ENCODE measurements at regions not wholly inside any gene's neighbourhood (a gene's known extent, or its start where the extent isn't known, plus 50 kb on each side); places are given as distances from the start of the nearest gene placed in this dataset.
A peak's percentile ranks its signal among the peaks of the same experiment; 100 is the strongest.
"Not testable (repeated sequence)": the region's sequence is repeated elsewhere in the genome, so short reads cannot be mapped to it uniquely, and the experiment has no call there.

DNA sequence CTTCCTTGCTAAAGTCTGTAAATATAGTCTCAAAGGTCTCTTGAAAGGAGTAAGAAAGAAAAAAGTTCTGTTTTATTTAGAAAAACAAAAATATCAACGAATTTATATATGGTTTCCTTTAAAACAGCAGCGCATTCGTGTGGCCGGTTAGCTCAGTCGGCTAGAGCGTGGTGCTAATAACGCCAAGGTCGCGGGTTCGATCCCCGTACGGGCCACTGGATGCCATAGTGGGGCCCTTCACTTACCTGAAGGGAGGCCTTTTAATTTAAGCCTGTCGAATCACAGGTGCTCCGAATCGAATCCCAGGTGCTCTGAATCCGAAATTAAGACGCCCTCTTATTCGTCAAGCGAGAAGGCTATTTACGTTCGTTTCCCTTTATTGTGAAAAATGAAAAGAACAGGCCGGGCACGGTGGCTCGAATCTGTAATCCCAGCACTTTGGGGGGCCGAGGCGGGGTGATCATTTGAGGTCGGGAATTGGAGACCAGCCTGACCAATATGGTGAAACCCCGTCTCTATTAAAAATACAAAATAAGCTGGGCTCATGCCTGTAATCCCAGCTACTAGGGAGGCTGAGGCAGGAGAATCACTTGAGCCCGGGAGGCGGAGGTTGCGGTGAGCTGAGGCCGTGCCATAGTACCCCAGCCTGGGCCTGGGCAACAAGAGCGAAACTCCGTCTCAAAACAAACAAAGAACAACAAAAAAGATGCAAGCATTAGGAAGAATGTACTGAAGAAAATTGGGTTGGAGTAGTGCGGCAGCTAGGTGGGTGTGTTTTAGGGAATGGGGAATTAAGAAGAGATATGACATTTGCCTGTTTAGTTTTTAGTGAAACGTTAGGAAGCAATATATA lies 195.8 kb upstream of the ZNF184 start:
- peak; percentile 79 for DNase-seq

DNA sequence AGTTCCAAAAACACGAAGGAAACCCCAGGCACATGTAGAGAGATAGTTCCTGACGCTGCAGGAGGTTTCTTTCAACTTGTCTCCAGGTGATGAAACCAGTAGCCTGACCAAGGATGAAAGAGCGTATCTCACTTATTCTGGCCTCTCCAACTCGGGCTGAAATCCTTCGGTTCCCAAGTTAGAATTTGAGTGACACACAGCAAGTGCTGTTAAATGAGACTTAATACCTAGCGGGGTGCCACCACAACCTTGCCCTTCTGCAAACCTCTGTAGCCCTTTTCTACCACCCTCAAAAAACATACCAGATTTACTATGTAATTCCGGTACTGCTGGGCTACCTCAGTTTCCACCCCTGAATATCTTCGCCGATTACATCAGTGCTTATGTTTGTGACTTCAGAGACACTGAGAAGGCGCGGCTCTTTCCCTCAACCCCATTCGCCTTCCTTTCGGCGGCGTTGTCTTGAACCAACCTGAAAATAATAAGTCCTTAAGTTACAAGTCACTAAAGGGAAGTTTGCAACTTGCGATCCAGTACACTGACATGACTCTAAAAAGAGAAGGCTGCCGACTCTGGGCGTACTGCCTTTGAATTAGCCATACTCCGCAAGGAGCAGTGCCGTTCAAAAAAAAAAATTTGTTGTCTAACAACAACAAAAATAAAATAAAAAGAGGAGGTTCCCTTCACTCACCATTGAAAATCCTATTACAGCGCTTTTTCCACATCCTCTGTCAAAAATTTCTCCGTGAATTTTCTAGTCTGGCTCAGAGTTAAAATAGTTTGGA lies 194.9 kb upstream of the ZNF184 start:
- no peak for DNase-seq

DNA sequence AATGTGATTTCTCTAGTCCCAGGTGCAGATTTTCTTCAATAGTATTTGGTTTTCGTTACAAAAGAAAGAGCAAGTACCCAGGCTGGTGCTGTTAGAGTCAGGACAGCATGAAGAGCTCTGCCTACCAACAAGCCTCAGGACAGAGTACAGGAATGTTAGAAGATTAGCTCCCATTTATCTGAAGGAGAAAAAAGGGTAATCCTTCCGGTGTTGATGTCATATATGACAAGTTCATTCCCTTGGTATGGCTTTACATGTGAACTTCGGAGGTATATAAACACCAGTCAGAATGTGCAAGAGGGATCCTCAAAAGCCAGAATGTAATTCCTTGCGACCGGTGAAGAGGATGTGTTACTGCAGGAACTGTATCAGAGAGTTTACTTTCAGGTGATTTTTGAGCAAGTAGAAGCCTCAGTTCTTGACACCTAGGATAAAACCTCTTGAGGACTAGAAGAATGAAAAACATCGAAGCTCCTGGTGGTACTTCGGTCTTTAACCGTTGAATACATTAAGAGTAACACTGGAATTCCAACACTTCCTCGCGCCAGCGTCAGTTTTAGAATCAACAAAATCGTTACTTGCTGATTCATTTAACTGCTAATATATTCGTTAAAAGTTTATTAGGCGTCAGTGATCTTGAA lies 194.2 kb upstream of the ZNF184 start:
- no peak for DNase-seq

DNA sequence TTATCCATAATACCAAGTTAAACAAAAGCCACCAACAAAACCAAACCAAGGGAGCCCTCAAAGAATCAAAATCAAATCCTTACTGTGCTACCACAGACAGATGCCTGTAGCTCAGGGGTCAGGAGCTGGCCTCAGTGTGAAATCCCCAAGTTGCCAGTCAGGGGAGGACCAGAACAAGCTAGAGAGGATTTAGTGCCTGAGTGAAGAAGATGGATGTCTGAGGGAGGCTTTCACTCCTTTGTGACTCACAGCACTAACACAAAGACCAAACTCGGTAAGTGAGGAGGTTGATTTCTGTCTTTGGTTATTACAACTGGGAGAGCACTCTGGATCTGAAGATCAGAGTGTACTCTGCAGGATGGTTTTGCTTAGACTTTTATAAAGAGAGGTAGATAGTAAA lies 189.9 kb upstream of the ZNF184 start:
- DNase-seq = no peak

DNA sequence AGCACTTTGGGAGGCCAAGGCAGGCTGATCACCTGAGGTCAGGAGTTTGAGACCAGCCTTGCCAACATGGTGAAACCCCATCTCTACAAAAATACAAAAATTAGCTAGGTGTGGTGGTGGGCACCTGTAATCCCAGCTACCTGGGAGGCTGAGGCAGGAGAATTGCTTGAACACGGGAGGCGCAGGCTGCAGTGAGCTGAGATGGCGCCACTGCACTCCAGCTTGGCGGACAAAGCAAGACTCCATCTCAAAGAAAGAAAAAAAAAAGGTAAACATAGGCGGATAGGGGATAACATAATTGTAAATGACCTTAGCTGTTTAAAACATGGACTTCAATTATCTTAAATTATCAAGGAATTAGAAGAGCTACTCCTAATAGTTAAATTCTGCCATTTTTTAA lies 189.3 kb upstream of the ZNF184 start:
- DNase-seq = not testable (repeated sequence)

DNA sequence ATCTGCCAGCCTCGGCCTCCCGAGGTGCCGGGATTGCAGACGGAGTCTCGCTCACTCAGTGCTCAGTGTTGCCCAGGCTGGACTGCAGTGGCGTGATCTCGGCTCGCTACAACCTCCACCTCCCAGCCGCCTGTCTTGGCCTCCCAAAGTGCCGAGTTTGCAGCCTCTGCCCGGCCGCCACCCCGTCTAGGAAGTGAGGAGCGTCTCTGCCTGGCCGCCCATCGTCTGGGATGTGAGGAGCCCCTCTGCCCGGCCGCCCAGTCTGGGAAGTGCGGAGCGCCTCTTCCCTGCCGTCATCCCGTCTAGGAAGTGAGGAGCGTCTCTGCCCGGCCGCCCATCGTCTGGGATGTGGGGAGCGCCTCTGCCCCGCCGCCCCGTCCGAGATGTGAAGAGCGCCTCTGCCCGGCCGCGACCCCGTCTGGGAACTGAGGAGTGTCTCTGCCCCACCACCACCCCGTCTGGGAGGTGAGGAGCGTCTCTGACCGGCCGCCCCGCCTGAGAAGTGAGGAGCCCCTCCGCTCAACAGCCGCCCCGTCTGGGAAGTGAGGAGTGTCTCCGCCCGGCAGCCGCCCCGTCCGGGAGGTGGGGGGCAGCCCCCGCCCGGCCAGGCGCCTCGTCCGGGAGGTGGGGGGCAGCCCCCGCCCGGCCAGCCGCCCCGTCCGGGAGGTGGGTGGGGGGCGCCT lies 180.4 kb upstream of the ZNF184 start:
- DNase-seq = not testable (repeated sequence)

DNA sequence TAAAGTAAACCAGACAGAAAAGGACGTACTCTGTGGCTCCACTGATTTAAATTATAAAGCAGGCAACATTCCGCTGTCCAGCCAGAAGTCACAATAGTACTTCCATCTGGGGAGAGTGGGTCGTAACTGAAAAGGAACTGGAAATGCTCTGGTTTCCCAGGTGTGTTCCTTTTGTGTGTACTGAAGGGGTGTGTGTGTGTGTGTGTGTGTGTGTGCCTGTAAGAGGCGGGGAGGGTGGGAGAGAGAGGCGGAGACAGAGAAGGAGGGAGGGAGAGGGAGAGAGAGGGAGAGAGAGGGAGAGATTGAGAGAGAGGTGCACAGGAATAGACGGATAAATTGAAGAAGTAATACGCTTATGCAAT lies 178.4 kb upstream of the ZNF184 start:
- DNase-seq = no peak

DNA sequence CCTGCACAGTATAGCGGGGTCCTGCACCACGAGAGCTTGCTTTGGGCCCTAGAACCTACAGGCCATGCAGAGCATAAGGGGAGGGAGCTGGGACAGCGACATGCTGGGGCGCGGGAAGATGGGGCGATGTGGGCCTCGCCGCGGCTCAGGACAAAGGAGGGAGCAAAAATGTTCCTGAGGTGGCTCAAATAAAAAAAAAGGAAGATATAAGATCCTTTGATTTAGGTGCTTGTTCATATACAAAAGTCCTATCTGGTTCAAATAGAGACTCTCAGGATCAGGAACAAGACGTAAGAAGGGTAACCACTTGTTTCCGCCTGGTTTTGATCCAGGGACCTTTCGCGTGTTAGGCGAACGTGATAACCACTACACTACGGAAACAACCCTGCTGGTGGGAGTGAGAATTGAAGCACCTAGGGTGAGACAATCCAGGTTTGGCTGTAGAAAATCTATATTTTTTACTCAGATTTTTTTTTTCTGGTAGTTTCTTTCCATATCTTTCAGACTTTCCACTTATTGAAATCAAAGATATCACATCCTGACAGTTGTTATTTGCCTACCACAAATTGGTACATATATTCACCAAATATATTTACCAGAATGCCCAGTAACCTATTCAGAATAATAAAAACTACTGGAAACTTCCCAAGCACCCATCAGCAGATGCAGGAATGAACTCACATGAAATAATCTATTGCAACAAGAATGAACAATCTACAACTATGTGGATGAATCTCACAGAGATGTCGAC lies 177.9 kb upstream of the ZNF184 start:
- DNase-seq = peak; percentile 73

DNA sequence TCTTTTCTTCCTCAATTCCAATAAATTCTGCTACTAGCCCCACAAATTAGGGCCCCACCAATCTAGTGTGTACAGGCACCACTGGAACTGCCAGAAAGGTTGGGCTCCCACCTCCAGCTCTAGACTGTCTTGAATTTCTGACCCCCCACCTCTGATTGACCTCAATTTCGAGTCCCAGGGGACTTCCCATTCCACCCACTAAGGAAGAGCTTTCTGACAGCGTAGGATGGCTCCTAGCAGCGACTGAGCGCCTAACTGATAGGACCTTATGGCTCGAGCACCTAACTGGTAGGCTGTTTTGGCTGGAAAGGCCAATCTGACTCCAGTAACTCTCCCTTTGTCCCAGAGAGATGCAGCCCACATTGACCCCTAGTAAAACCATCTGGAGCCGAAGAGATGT lies 171.6 kb upstream of the ZNF184 start:
- DNase-seq = no peak

DNA sequence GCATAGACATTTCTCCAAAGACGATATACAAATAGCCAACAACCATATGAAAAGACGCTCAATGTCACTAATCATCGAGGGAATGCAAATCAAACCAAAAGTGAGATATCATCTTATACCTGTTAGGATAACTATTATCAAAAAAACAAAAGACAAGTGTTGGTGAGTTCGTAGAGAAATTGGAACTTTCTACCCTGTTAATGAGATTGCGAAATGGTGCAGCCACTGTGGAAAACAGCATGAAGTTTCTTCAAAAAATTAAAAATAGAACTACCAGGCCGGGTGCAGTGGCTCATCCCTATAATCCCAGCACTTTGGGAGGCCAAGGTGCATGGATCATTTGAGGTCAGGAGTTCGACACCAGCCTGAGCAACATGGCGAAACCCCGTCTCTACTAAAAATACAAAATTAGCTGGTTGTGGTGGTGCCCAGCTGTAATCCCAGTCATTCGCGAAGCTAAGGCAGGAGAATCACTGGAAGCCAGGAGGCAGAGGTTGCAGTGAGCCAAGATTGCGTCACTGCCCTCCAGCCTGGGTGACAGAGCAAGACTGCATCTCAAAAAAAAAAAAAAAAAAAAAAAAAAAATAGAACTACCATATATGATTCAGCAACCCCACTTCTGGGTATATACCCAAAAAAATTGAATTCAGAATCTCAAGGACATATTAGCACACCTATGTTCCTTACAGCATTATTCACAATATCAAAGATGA lies 170.0 kb upstream of the ZNF184 start:
- DNase-seq = no peak

DNA sequence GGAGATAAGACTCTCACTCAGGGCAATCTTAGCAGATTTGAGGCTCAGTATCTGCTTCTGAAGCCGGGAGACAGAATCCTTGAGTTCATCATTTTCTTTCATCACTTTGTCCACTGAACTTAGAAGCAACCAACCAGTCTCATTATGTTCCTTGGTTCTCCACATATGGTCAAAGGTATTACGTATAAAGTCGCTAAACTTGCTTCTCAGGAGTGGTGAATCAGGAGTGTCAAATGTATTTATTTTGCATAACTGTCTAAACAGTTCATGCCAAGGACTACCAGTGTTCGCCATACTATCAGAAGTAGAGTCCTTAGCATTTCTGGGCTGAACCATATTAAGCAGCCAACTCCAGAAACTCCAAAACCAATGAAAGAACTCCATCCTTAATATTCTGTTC lies 163.0 kb upstream of the ZNF184 start:
- not testable (repeated sequence) for DNase-seq

DNA sequence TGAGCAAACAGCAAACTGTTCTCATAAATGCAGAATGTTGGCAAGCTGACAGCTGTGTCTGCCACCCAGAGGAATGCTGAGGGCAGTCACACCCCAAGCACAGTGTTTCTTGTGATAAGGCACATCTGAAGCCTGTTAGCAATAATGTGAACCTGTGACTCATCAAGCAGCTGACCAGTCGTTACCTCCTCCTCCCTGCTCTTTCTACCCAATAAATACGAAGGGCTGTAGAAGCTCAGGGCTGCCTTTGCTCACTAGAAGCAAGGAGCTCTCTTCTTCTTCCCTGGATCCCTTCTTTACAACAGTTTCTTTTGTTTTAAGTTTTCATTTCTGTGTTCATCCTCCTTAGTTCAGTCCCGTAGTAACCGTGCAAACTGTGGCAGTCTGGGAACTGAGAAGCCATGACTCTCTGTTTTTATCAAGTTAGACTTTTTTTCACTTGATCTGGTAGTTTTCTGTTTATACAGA lies 160.3 kb upstream of the ZNF184 start:
- not testable (repeated sequence) for DNase-seq

DNA sequence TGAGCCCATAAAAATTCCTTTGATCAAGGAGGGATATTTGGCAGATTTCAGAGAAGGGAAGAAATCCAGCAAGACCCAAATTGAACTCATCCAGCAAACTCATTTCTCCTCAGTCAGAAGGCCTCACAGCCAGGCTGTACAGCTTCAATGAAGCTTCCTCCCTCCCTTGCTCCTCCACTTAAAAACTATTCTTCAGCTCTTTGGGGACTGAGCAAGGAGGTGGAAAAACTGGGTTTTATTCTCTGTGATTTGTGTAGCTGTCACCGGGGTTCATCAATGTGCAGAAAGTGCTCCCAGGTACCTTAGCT lies 158.7 kb upstream of the ZNF184 start:
- DNase-seq = no peak

DNA sequence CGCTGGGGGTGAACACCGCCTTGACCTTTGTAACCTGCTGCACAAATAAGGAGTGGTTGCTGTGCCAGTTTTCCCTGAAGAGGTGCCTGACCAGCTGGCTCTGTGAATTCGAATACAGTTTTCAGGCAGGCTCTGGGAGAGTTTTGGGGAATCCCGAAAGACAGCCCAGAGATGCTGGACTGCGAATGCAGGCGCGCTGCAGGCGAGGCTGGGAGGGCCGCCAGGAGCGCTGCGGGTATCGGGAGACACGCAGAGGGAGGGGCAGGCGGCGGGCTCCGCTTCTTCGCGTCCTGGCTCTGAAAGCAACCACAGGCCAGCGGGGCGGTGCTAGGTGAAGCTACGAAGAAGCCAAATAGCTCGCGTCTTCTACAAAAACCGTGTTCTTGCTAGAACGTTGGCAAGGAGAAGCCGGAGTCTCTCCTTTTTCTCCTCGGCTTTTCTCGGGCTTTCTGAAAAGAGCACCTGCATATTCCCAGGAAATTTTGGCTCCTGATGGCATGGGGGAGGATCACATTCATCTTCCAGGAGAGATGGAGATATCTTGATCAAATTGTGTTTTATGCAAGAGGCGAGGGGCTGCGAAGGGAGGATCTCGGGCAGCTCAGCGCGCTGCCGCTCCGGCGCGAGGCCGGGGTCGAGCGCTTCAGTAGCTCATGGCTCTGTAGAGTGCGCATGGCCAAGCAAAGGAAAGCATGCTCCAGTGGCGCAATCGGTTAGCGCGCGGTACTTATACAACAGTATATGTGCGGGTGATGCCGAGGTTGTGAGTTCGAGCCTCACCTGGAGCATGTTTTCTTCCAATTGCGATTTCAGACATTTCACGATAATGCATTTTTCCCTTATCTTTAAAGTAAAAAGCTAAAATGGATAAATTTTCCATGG lies 158.1 kb upstream of the ZNF184 start:
- DNase-seq = peak; percentile 78

DNA sequence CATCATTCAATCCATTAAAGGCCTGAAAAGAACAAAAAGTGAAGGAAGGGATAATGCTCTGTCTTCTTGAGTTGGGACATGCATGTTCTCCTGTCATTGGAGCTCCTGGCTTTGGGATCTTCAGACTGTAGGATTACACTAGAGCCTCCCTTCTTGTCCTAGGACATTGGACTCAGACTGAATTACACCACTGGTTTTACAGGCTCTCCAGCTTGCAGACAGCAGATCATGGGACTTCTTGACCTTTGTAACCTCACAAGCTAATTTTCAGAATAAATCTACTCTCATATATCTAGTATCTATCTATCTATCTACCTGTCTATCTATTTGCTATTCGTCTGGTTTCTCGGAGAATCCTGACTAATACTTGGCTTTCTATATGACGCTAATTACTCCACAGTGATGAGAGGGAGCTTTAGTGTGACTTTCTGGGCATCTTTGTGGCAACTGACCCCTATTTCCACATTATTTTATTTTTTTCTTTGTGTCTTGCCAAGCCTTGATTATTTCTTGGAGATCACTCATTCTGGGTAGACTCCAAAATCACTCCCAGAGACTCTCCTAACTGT lies 151.9 kb upstream of the ZNF184 start:
- DNase-seq = no peak

DNA sequence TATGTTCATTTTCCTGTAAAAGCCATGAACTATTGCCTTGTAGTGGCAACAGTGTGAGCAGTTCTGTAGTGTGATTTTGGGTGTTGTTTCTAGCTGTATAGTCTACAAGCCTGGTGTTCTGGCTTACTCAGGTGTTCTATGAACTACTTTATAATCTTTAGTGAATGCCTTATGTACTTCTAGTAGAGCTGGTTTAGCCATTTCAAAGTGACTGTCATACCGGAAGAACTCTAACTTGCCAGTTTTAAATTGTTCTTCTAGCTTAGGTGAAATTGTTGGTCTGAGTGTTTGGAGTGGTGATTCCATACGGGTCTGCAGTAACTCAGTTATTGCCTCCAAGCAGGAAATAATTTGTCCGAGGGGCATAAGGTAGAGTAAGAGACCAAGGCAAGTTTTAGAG lies 150.2 kb upstream of the ZNF184 start:
- no peak for DNase-seq

DNA sequence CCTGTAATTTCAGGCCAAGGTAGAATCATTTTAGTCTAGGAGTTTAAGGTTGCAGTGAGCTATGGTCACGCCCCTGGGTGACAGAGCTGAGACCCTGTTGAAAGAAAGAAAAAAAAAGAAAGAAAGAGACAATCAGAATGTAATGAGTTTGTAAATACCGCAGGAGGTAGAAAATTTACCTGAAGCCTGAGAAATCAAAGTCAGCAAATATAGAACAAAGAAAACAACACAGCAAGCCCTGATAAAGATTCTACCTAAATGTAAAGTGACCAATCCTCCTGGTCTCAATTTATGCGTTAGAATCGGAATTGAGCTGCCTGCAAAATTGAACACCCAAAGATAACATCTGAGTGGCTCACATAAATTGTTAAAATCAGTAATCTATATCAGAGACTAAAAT lies 146.5 kb upstream of the ZNF184 start:
- DNase-seq = no peak

DNA sequence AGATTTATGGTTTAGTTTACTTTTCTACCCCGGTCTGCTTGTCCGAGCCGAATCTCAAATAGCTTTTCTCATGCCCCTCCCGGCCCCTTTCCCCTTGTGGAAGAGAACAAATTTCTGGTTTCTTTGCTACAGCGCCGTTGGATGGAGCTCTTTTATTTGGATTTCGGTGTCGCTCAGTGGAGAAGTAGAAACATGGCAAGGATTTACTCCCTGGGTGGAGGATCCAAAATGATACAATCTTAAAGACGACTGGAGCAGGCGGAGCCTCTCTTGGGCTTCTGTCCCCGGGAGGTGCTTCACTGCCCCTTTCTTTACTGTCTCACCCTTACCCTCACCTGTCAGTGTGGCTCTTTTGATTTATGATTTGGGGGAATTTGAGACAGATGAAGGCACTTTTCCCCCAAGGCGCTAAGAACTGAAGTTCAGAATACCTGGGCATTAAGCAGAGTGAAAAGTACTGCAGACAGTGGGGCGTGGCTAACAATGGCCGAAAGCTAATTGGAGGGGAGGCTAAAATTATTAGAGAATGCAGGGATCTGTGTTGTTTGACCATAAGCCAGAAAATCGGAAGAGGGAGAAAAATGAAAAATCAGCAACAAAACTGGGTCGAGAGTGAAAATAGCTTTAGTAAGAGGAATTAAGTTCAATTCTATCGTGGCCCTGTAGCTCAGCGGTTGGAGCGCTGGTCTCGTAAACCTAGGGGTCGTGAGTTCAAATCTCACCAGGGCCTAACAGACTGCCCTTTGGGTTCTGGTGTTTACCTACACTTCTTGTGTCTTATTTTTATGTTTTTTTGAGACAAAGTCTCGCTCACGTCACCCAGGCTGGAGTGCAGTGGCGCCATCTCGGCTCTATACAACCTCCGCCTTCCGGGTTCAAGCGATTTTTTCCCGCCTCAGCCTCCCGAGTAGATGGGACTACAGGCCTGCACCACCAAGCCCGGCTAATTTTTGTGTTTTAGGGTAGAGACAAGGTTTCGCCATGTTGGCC lies 145.1 kb upstream of the ZNF184 start:
- DNase-seq = peak; percentile 45

DNA sequence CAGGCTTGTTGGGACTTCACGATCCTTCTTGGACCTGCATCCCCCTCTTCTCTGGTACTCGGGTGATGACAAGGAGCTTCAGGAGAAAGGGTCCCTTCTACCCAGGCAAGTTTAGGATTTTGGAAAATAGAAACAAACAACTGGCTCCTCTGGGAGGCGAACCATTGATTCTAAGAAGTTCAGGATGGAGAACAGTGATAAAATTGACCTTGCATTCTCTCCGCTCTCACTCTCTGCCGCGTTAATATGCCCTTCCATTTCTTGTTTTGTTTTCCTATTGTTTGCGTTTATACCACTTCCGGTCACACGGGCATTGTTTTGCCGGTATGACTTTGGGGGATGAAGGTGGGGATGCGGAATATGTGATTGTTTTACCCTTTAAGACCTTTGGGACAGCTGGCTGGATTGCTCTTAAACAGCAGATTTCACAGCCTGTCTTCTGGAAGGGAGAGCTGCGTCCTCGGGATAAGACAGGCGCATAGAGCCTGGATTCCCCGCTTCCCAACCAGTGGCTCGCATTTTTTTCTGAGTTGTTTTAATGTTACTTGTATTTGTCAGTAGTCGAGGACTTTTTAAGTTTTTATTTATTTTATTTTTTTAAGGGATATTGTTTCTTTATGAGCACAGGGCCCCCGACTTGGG lies 144.3 kb upstream of the ZNF184 start:
- DNase-seq = peak; percentile 9
